Loucy (cell line): ENCODE measurements at regions not wholly inside any gene's neighbourhood (a gene's known extent, or its start where the extent isn't known, plus 50 kb on each side); places are given as distances from the start of the nearest gene placed in this dataset.

ENCODE experiments used
- H2AFZ ChIP-seq: fragments of 200-600 bp; sonication (generic); 2 replicates; pipeline ENCODE4 v1.6.0; 2016; ENCODE audit warnings: antibody characterized with exemption, mild to moderate bottlenecking, low read length, moderate library complexity
- H3F3A ChIP-seq: fragments of 200-600 bp; 2 replicates; pipeline ENCODE4 v1.6.0; 2016; ENCODE audit warnings: antibody characterized with exemption, low read depth, mild to moderate bottlenecking
- H3K27me3 ChIP-seq: fragments of 200-600 bp; sonication (generic); 2 replicates; pipeline ENCODE4 v1.6.1; 2014; ENCODE audit warnings: low read length, mild to moderate bottlenecking; ENCODE audit not compliant: insufficient read depth, poor library complexity, severe bottlenecking
- H3K36me3 ChIP-seq: fragments of 200-600 bp; sonication (generic); 2 replicates; pipeline ENCODE4 v1.6.1; 2016; ENCODE audit warnings: low read length; ENCODE audit not compliant: insufficient read depth
- H3K4me1 ChIP-seq: fragments of 200-600 bp; sonication (generic); 2 replicates; pipeline ENCODE4 v1.5.1; 2014; ENCODE audit warnings: low read length, mild to moderate bottlenecking; ENCODE audit not compliant: insufficient read depth, poor library complexity, severe bottlenecking
- H3K4me2 ChIP-seq: fragments of 200-600 bp; sonication (generic); 2 replicates; pipeline ENCODE4 v1.6.0; 2014; ENCODE audit warnings: antibody characterized with exemption, low read length, low read depth, mild to moderate bottlenecking; ENCODE audit not compliant: poor library complexity, severe bottlenecking
- H3K4me3 ChIP-seq: fragments of 200-600 bp; sonication (generic); 2 replicates; pipeline ENCODE4 v1.5.1; 2014; ENCODE audit warnings: low read length, mild to moderate bottlenecking, mixed read lengths; ENCODE audit not compliant: poor library complexity, severe bottlenecking
- H3K79me2 ChIP-seq: fragments of 200-600 bp; sonication (generic); 2 replicates; pipeline ENCODE4 v1.6.1; 2014; ENCODE audit warnings: low read length; ENCODE audit not compliant: insufficient read depth
- H3K9ac ChIP-seq: fragments of 200-600 bp; sonication (generic); 2 replicates; pipeline ENCODE4 v1.6.0; 2014; ENCODE audit warnings: mild to moderate bottlenecking, low read depth, low read length, moderate library complexity; ENCODE audit not compliant: poor library complexity, severe bottlenecking
- H3K9me2 ChIP-seq: fragments of 200-600 bp; sonication (generic); replicated peaks from 2 replicates; pipeline ENCODE4 v1.6.1; 2016; ENCODE audit warnings: low read depth, low read length, mixed read lengths
- H3K9me3 ChIP-seq: fragments of 200-600 bp; sonication (generic); 2 replicates; pipeline ENCODE4 v1.6.1; 2014; ENCODE audit warnings: mild to moderate bottlenecking, antibody characterized with exemption, low read length, low read depth; ENCODE audit not compliant: insufficient read depth
- H4K20me1 ChIP-seq: fragments of 200-600 bp; sonication (generic); 2 replicates; pipeline ENCODE4 v1.6.0; 2014; ENCODE audit warnings: antibody characterized with exemption, low read length, mild to moderate bottlenecking; ENCODE audit not compliant: insufficient read depth, poor library complexity, severe bottlenecking
- EZH2phosphoT487 ChIP-seq: fragments of 200-600 bp; IDR thresholded peaks from 2 replicates; pipeline ENCODE4 v1.6.1; 2018; ENCODE audit warnings: antibody characterized with exemption, mild to moderate bottlenecking, moderate library complexity, borderline replicate concordance
- TF ChIP-seq, protein P1 (sequence below): fragments of 200-600 bp; sonication (generic); conservative IDR thresholded peaks from 2 replicates; pipeline ENCODE4 v1.5.1; 2014; ENCODE audit warnings: mild to moderate bottlenecking, antibody characterized with exemption, low read length

DNA sequence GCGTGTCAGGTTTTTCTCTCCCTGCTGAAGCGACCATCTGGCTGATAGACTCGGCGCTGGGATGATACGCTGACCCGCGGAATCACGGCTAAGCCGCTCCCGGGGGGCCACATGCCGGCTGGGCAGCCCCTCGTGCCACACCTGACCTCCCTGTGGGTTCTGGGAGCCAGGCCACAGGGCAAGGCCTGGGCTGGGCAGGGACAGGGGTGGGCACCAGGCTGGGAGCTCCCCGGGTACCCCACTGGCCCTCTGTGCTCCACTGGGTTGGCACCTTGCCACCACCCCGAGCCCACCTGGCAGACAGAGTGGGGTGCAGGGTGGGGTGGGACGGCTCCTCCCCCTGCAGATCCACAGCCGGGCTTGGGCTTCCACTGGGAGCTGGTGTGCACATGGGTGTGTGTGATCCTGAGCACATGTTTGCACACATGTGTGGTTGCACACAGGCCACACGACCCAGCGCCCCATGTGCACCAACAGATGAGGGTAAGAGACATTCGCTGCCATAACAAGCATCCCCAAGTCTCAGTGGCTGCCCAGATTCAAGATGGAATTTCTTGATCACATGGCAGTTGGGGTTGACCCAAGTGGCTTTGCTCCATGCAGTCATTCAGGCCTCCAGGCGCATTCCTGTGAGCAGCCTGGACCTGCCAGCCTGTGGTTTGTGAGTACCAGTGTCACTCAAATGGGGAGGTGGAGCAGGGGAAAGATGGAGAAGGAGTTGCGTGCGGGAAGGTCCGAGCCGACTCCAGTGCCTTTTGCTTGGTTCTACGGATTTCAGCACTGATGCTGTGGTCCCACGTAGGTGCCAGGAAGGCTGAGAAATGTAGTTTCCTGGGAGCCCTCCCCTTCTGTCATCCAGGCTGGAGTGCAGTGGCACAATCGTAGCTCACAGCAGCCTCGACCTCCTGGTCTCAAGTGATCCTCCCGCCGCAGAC, 79.7 kb downstream of the UNCX start:
- Histone ChIP-seq H3K36me3 (no peaks in the 10 kb centered on the region), H4K20me1 (no peaks in the 10 kb centered on the region), H3K9ac (no peak overlapping the region), H3K4me2 (no peak overlapping the region), H3K4me3 (no peak overlapping the region), H3F3A (no peaks in the 10 kb centered on the region), H3K79me2 (no peaks in the 10 kb centered on the region), H3K9me3 (no peaks in the 10 kb centered on the region; the same call in 1 of the 2 replicates), H3K4me1 (no peaks in the 10 kb centered on the region), H3K27me3 (no peaks in the 10 kb centered on the region), H2AFZ (no peak overlapping the region), H3K9me2 (no peaks in the 10 kb centered on the region)
- no peak for TF ChIP-seq EZH2phosphoT487
- TF ChIP-seq, protein P1, sequence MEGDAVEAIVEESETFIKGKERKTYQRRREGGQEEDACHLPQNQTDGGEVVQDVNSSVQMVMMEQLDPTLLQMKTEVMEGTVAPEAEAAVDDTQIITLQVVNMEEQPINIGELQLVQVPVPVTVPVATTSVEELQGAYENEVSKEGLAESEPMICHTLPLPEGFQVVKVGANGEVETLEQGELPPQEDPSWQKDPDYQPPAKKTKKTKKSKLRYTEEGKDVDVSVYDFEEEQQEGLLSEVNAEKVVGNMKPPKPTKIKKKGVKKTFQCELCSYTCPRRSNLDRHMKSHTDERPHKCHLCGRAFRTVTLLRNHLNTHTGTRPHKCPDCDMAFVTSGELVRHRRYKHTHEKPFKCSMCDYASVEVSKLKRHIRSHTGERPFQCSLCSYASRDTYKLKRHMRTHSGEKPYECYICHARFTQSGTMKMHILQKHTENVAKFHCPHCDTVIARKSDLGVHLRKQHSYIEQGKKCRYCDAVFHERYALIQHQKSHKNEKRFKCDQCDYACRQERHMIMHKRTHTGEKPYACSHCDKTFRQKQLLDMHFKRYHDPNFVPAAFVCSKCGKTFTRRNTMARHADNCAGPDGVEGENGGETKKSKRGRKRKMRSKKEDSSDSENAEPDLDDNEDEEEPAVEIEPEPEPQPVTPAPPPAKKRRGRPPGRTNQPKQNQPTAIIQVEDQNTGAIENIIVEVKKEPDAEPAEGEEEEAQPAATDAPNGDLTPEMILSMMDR: no peak

GRCh38 chr7:1313613-1314012, 80.9 kb downstream of the UNCX start:
- Histone ChIP-seq H3K4me2 (no peak overlapping the region), H3K79me2 (no peaks in the 10 kb centered on the region), H3K9me2 (no peaks in the 10 kb centered on the region), H3K9ac (no peak overlapping the region), H3K27me3 (no peaks in the 10 kb centered on the region), H3F3A (no peaks in the 10 kb centered on the region), H4K20me1 (no peaks in the 10 kb centered on the region), H3K4me1 (no peaks in the 10 kb centered on the region), H3K9me3 (no peaks in the 10 kb centered on the region), H3K4me3 (no peak overlapping the region), H3K36me3 (no peaks in the 10 kb centered on the region), H2AFZ (no peak overlapping the region)
- TF ChIP-seq, protein P1: no peak
- TF ChIP-seq EZH2phosphoT487: no peak

- Histone ChIP-seq H3K27me3 (no peaks in the 10 kb centered on the region), H3K9me3 (no peaks in the 10 kb centered on the region), H3K4me1 (no peaks in the 10 kb centered on the region), H3K4me2 (no peak overlapping the region), H3K9ac (no peak overlapping the region), H3K79me2 (no peaks in the 10 kb centered on the region), H2AFZ (no peak overlapping the region), H3K9me2 (no peaks in the 10 kb centered on the region), H3K4me3 (no peak overlapping the region), H3F3A (no peaks in the 10 kb centered on the region), H4K20me1 (no peaks in the 10 kb centered on the region), H3K36me3 (no peaks in the 10 kb centered on the region)
- TF ChIP-seq, protein P1: no peak
- TF ChIP-seq EZH2phosphoT487: no peak
Measured at GRCh38 chr7:1314021-1314907, 81.6 kb downstream of the UNCX start.
